ENCODE measurements at regions not wholly inside any gene's neighbourhood (a gene's known extent, or its start where the extent isn't known, plus 50 kb on each side); places are given as distances from the start of the nearest gene placed in this dataset.
A peak's percentile ranks its signal among the peaks of the same experiment; 100 is the strongest.

DNA sequence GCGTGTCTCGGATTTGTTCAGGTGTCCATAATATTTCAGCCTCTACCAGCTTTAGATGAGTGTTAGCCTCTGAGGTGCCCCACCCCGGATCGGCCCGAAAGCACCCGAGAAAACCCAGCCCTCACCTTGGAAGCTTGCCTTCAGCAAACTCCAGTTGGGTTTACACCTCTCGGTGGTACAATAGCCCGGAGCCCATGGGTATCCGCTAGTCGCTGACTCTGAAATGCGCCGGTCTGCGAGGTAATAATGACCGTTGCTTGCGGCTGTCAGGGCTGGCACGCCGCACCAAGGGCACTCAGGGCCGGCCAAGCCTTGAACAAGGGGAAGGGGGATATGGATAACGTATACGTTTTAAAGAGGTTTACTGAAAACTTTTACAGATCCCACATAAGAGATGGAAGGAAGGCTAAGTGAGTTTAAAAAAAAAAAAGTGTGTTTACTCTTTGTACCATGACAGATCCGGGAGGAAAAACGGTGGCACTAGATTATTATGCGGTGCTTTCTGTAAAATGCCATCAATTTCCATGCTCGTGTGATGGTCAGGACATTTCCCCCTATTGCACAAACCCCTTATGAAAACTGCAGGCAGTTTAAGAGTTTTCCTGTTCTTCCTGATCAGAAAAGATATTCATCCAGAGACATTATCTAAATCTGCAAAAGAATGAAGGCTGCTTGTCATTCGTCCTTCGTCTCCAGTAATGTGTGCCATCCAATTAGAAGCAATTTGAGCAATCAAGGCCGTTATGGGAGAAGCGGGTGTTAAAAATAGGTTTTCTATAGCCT, 124.2 kb downstream of the TMEM161B start:
- ATAC-seq (no peak), DNase-seq (no peak)
- intact Hi-C loops (cut with micrococcal nuclease), result no loop called here

DNA sequence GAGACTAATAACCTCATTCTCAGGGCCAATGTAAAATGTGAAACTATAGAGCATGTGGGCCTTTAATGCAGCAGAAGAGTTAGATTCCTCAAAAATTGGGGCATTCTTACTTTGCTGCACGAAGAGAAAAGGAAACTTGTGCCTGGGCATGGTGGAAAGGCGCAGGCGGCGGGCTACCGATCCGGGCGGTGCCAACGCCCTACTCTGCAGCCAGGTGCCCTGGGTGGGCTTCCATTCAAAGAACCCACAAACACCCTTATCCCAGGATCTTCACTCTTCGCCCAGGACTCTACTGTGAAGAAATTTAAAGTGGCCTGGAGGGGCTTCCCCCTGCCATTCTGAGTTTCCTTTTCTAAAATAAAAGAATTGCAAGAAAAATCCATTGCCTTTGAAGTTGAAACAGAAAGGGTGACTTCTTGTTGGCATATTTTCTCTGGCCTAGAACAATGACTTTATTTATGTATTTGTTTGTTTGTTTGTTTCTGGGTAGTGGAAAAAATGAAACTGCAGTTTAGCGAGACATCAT, 124.9 kb downstream of the TMEM161B start:
- no peak for ATAC-seq
- intact Hi-C loops (cut with micrococcal nuclease), result no loop called here
- no peak for DNase-seq

GRCh38 chr5:88142886-88143692, 125.6 kb downstream of the TMEM161B start:
- intact Hi-C loops (cut with micrococcal nuclease), result no loop called here
- peak; percentile 58 for DNase-seq
- no peak for ATAC-seq

DNA sequence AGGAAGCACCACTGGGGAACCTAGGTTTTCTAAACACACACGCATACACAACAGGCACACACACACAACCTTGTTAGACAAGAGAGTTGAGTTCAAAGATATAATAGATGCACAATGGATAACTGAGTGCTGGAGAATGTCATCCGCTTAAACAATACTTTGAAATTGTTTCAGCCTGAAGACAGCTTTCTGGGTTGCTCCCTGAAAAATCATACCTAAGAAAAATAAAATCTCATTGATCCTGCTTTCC, 126.1 kb downstream of the TMEM161B start:
- DNase-seq (no peak), ATAC-seq (no peak)
- intact Hi-C loops (cut with micrococcal nuclease), result no loop called here

DNA sequence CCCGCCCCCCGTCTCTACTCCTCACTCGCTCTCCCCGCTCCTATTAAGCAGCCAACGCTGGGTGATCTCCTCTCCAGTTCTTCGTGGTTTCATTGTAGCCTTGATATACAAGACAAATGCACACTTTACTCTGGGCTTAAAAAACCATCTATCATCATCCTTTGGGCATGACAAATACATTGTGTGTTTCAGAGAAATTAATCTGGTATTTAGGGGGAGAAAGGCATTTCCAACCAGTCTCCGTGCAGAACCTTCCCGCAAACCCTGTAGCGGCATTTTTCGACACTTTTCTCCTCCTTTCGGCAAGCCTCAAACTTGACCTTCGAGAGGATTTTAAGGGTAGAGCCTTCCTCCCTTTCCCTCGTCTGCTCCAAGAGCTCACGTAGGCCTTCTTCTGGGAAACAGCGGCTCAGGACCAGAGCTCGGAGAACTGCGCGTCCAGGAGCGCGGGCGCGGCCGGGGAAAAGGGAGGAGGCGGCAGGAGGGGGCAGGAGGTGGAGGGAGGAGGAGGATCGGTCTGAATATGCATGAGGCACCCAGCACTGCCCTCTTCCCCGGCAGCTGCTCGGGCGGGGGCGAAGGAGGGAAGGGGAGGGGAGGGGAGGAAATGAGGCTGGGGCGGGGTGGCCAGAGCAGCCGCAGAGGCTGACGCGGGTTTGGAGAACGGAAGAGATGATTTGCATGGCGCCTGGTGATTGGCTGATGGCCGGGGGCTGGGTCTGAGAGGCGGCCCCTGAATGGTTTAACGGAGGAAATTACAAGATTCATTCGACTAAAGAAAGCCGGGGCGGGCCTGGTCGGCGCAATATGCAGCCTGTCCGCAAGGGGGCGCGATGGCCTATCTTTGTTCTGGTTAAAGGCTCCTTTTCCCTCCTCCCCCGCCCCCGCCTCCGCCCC, 127.5 kb downstream of the TMEM161B start:
- DNase-seq (peak; percentile 95), ATAC-seq (peak; percentile 99)
- intact Hi-C loops (cut with micrococcal nuclease), result no loop called here

GRCh38 chr5:88140396-88140855, 128.2 kb downstream of the TMEM161B start:
- DNase-seq, result no peak
- no peak for ATAC-seq
- intact Hi-C loops (cut with micrococcal nuclease), result no loop called here

DNA sequence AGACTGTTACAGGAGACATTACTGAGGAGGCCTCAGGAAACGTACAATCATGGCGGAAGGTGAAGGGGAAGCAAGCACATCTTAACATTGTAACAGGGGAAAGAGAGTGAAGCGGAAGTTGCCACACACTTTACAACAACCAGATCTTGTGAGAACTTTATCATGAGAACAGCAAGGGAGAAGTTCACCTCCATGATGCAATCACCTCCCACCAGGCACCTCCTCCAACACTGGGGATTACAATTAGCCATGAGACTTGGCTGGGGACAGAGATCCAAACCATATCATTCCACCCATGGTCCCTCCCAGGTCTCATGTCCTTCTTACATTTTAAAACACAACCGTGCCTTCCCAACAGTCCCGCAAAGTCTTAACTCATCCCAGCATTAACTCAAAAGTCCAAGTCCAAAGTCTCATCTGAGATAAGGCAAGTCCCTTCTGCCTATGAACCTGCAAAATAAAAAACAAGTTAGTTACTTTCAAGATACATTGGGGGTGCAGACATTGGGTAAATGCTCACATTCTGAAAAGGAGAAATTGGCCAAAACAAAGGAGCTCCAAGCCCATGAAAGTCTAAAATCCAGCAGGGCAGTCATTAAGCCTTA, 138.3 kb downstream of the TMEM161B start:
- intact Hi-C loops (cut with micrococcal nuclease), result loop anchor here (10.0 kb wide), 1 partner anchor 544 kb away; no protein-coding TSS in a partner anchor
- no peak for ATAC-seq
- no peak for DNase-seq

- DNase-seq (no peak), ATAC-seq (no peak)
- intact Hi-C loops (cut with micrococcal nuclease), result no loop called here
Observed at GRCh38 chr5:88128813-88129212, 139.8 kb downstream of the TMEM161B start.

DNA sequence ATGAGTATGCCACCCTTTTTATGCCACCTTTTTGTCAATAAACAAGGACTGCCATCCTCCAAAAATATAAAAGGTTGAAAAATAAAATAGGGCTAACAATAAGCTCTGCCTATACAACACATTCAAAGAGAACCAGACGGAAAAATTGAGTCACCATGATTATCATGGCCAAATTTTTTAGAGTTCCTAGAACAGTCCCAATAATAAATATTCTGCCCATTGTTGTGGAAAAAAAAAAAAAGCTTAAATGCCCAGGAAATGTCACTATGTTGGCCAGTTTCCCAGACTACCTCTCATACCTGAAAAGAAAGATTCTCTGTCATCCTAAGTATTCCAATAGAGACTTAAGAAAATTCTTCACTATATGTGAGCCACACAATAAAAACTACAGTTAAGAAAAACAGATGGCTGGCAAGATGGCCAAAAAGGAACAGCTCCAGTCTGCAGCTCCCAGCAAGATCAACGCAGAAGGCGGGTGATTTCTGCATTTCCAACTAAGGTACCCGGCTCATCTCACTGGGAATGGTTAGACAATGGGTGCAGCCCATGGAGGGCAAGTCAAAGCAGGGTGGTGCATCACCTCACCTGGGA, 149.0 kb downstream of the TMEM161B start:
- intact Hi-C loops (cut with micrococcal nuclease), result no loop called here
- ATAC-seq, result no peak
- no peak for DNase-seq

DNA sequence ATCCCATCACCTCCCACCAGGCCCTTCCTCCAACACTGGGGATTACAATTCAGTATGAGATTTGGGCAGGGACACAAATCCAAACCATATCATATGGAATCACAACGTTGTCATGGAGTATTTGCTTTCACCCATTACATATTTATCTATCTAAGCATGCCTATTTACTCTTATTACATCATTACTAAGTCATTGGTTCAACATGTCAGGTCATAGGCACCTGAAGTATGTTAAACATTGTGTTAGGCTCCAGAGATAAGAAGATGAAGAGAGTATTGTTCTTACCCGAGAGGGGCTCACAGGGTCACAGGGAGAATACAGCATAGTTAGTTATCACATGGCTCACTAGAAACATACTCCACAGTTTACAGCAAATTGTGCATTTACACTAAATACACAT, 150.5 kb downstream of the TMEM161B start:
- no peak for DNase-seq
- no peak for ATAC-seq
- intact Hi-C loops (cut with micrococcal nuclease), result no loop called here

DNA sequence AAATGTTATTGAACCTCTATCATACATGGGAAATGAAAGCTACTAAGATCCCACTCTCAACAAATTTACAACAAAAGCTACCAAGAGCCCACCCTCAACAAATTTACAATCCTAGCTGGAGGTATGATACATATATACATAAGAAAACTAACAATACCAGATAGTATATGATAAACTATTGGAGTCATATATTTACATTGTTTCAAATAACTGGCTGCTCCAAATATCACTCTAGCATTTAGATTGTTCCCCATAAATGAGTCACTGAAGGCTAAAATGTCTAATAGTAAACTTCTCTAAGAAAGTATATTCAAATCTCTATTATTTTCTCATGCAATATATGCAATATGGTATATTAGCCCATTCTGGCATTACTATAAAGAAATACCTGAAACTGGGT, 151.1 kb downstream of the TMEM161B start:
- no peak for ATAC-seq
- intact Hi-C loops (cut with micrococcal nuclease), result no loop called here
- DNase-seq, result no peak

GRCh38 chr5:88116396-88116795, 152.2 kb downstream of the TMEM161B start:
- ATAC-seq (no peak), DNase-seq (no peak)
- intact Hi-C loops (cut with micrococcal nuclease), result no loop called here

- intact Hi-C loops (cut with micrococcal nuclease), result no loop called here
- ATAC-seq, result no peak
- DNase-seq, result no peak
Observed at GRCh38 chr5:88115211-88115610, 153.4 kb downstream of the TMEM161B start.

GRCh38 chr5:88113429-88113828, 155.2 kb downstream of the TMEM161B start:
- intact Hi-C loops (cut with micrococcal nuclease), result no loop called here
- ATAC-seq, result no peak
- DNase-seq, result no peak

DNA sequence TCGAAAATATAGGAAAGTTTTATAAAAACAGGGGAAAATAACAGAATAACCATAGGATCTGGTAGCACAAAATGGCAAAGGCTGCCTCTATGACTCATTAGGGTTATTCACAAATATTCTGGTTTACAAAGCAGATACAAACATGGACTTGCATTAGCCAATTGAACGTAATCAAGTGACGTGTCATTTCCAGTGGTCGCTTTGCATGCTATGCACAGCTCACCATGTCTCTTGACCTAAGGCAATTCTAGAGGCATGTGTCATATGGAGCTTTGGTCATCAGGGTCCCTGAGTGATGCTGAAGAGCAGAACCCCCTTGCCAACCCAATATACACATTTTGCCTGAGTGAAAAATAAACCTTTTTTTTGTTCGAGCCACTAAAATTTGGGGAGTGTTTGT, 158.8 kb downstream of the TMEM161B start:
- intact Hi-C loops (cut with micrococcal nuclease), result no loop called here
- DNase-seq (no peak), ATAC-seq (no peak)

DNA sequence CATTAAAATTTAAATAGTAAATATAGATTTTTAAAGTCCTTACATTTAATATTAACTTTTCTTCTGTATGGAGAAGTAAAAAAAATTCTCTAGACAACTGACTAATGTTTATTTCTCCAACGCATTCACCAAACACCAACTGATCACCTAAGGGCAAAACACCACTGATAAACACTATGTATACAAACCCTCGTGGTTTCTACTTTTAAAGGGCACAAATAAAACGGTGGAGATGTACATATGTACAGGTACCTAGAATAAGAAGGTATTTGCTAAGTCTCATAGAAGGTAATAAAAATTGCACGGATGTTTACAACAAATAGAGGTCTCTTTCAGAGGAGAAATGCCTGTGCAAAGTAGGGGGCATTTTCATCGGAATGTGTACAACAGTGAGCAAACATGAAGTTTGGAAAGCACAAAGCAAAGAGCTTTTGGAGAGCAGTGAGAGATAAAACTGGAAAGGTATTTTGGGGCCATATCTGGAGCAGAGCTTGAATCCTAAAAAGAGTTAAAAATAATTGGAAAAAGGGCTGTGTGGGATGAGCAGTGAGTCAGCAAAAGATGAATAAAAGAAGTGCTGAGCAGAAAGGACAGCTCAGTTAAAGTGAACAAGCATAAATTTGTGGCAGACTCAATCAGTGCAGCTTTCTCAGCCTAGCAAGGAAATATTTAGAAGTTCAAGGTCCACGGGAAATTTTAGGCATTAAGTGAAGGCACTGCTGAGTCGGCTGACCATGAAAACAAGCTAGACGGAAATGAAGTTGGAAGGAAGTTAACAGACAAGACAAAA, 160.0 kb downstream of the TMEM161B start:
- no peak for DNase-seq
- no peak for ATAC-seq
- intact Hi-C loops (cut with micrococcal nuclease), result no loop called here

GRCh38 chr5:88094906-88095496, 173.6 kb downstream of the TMEM161B start:
- intact Hi-C loops (cut with micrococcal nuclease), result no loop called here
- DNase-seq (no peak), ATAC-seq (no peak)

GRCh38 chr5:88094403-88094802, 174.2 kb downstream of the TMEM161B start:
- peak; percentile 38 for ATAC-seq
- intact Hi-C loops (cut with micrococcal nuclease), result no loop called here
- no peak for DNase-seq

Measured in left ventricle myocardium superior (tissue), 1 donor.